ENCODE measurements at regions not wholly inside any gene's neighbourhood (a gene's known extent, or its start where the extent isn't known, plus 50 kb on each side); places are given as distances from the start of the nearest gene placed in this dataset.

DNA sequence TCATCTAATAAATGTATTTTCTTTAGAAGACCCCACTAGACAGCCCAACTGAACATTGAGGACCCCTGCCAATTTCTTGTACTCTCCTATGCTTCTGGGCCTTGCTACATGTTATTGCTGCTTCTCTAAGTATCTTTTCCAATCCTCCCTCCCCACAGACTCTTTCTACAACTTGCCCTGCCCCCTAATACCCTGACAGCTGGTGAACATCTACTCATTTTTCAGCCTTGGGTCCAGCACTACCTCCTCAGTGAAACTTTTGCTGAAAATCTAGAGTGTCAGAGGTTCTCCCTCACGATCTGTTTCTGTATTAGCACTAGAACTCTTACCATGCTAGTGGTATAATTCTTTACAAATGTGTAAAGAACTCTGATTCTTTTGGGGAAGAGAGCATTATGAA, 106.8 kb upstream of the SIX3 start:
- Histone ChIP-seq H3K79me2 (ENCODE audit: insufficient read depth, low read length) (no peaks in the 10 kb centered on the region), H3K27me3 (ENCODE audit: insufficient read depth, low read length) (no peaks in the 10 kb centered on the region), H3K9me3 (ENCODE audit: low read depth, low read length) (no peaks in the 10 kb centered on the region), H3K4me1 (ENCODE audit: insufficient read depth, low read length) (no peaks in the 10 kb centered on the region), H2AFZ (ENCODE audit: low read length) (no peak overlapping the region), H3K4me2 (ENCODE audit: insufficient read depth, low read length) (no peak overlapping the region), H3K27ac (ENCODE audit: low read depth, low read length) (no peak overlapping the region), H4K20me1 (ENCODE audit: insufficient read depth, low read length) (no peaks in the 10 kb centered on the region), H3K4me3 (ENCODE audit: insufficient read depth, low read length) (no peak overlapping the region), H3K36me3 (ENCODE audit: insufficient read depth, low read length) (no peaks in the 10 kb centered on the region)
- no peak for DNase-seq (ENCODE audit: insufficient read length, low spot score, missing footprints)
- TF ChIP-seq, protein P1, sequence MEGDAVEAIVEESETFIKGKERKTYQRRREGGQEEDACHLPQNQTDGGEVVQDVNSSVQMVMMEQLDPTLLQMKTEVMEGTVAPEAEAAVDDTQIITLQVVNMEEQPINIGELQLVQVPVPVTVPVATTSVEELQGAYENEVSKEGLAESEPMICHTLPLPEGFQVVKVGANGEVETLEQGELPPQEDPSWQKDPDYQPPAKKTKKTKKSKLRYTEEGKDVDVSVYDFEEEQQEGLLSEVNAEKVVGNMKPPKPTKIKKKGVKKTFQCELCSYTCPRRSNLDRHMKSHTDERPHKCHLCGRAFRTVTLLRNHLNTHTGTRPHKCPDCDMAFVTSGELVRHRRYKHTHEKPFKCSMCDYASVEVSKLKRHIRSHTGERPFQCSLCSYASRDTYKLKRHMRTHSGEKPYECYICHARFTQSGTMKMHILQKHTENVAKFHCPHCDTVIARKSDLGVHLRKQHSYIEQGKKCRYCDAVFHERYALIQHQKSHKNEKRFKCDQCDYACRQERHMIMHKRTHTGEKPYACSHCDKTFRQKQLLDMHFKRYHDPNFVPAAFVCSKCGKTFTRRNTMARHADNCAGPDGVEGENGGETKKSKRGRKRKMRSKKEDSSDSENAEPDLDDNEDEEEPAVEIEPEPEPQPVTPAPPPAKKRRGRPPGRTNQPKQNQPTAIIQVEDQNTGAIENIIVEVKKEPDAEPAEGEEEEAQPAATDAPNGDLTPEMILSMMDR (IDR thresholded peaks at IDR 0.05; ENCODE audit: extremely low read depth, low read depth, low read length): no peak

DNA sequence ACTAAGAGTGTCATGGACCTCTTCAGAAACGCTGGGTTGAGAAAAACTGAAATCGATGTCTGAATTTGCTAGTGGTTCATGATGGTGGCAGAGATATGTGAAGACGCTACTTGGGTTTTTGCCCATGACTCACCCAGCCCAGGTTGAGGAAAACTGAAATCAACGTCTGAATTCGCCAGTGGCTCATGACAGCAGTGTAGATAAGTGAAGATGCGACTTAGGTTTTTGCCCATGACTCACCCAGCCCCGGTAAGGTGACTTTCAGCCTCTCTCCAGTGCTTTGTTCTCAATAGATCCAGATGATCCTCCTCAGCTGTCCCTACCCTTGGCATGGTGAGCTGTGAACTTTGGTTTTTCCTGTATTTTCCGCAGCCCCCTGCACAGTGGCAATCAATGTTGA, 105.3 kb upstream of the SIX3 start:
- no peak for DNase-seq (ENCODE audit: insufficient read length, low spot score, missing footprints)
- TF ChIP-seq, protein P1 (IDR thresholded peaks at IDR 0.05; ENCODE audit: extremely low read depth, low read depth, low read length): no peak
- H3K79me2 ChIP-seq (ENCODE audit: insufficient read depth, low read length): no peaks in the 10 kb centered on the region
- H3K9me3 ChIP-seq (ENCODE audit: low read depth, low read length): no peaks in the 10 kb centered on the region
- no peaks in the 10 kb centered on the region for H3K36me3 ChIP-seq (ENCODE audit: insufficient read depth, low read length)
- no peak overlapping the region for H2AFZ ChIP-seq (ENCODE audit: low read length)
- H3K4me2 ChIP-seq (ENCODE audit: insufficient read depth, low read length): no peak overlapping the region
- no peaks in the 10 kb centered on the region for H3K4me1 ChIP-seq (ENCODE audit: insufficient read depth, low read length)
- H4K20me1 ChIP-seq (ENCODE audit: insufficient read depth, low read length): no peaks in the 10 kb centered on the region
- H3K4me3 ChIP-seq (ENCODE audit: insufficient read depth, low read length): no peak overlapping the region
- H3K27ac ChIP-seq (ENCODE audit: low read depth, low read length): no peak overlapping the region
- peaks cover 9% of the 10 kb centered on the region for H3K27me3 ChIP-seq (ENCODE audit: insufficient read depth, low read length)

DNA sequence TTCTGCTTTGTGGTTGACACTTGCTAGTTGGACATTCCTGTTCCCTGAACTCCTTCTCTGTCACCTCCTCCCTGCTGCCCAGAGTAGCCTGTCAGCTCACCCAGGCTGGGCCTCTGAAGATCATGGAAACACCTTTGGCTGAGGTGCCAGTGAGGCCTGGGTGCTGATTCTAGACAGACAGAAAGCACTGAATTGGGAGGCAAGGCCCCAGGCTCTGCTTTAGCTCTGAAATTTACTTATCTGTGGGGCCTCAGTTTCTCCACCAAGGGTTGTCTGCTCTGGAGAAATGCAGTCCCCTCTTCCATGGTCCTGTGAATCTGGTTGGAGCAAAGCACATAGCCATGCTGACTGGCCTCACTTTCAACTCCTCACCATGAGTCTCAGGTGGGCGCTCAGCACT, 104.6 kb upstream of the SIX3 start:
- Histone ChIP-seq H3K27me3 (ENCODE audit: insufficient read depth, low read length) (peaks cover 10% of the 10 kb centered on the region), H3K27ac (ENCODE audit: low read depth, low read length) (no peak overlapping the region), H2AFZ (ENCODE audit: low read length) (no peak overlapping the region), H3K79me2 (ENCODE audit: insufficient read depth, low read length) (no peaks in the 10 kb centered on the region), H3K4me1 (ENCODE audit: insufficient read depth, low read length) (no peaks in the 10 kb centered on the region), H3K9me3 (ENCODE audit: low read depth, low read length) (no peaks in the 10 kb centered on the region), H3K4me2 (ENCODE audit: insufficient read depth, low read length) (no peak overlapping the region), H4K20me1 (ENCODE audit: insufficient read depth, low read length) (no peaks in the 10 kb centered on the region), H3K4me3 (ENCODE audit: insufficient read depth, low read length) (no peak overlapping the region), H3K36me3 (ENCODE audit: insufficient read depth, low read length) (no peaks in the 10 kb centered on the region)
- DNase-seq (ENCODE audit: insufficient read length, low spot score, missing footprints): no peak
- TF ChIP-seq, protein P1 (IDR thresholded peaks at IDR 0.05; ENCODE audit: extremely low read depth, low read depth, low read length): no peak

DNA sequence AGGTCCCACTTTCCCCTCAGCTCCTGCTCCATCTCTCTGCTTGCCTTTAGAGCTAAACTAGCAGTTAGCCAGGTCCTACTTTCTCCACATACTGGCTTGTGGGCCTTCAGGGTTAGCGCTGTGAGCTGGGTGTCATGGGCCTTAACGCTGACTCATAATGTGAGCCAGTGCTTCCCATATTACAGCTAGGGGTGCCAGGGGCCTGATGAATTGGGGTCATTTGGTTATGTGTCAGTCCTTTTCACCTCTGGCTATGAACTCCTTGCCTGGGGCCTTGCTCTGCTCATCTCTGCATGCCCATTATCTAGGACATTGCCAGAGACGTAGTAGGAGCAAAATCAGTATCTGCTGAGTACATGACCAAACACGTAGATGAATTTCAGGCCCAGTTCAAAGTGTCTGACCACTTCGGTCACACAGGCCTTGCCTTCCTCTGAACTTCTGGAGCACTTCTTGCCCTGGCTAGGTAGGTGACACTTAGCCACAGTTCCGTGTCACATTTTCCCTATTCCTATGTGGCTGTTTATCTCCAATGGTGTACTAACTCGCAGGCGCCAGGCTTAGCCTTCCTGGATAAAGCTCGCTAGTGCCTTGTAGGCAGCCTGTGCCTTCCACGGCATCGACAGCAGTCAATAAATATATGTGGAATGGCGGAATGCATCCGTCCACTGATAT, 103.2 kb upstream of the SIX3 start:
- H3K4me3 ChIP-seq (ENCODE audit: insufficient read depth, low read length): no peak overlapping the region
- no peak overlapping the region for H3K27ac ChIP-seq (ENCODE audit: low read depth, low read length)
- no peaks in the 10 kb centered on the region for H3K4me1 ChIP-seq (ENCODE audit: insufficient read depth, low read length)
- H3K9me3 ChIP-seq (ENCODE audit: low read depth, low read length): no peaks in the 10 kb centered on the region
- no peak overlapping the region for H2AFZ ChIP-seq (ENCODE audit: low read length)
- H4K20me1 ChIP-seq (ENCODE audit: insufficient read depth, low read length): no peaks in the 10 kb centered on the region
- TF ChIP-seq, protein P1 (IDR thresholded peaks at IDR 0.05; ENCODE audit: extremely low read depth, low read depth, low read length): no peak
- no peaks in the 10 kb centered on the region for H3K79me2 ChIP-seq (ENCODE audit: insufficient read depth, low read length)
- H3K36me3 ChIP-seq (ENCODE audit: insufficient read depth, low read length): no peaks in the 10 kb centered on the region
- no peak for DNase-seq (ENCODE audit: insufficient read length, low spot score, missing footprints)
- no peak overlapping the region for H3K4me2 ChIP-seq (ENCODE audit: insufficient read depth, low read length)
- H3K27me3 ChIP-seq (ENCODE audit: insufficient read depth, low read length): peaks cover 14% of the 10 kb centered on the region
